ENCODE measurements at regions not wholly inside any gene's neighbourhood (a gene's known extent, or its start where the extent isn't known, plus 50 kb on each side); places are given as distances from the start of the nearest gene placed in this dataset.

- no peak for DNase-seq
These were observed 247.4 kb upstream of the C1orf174 start for GRCh38 chr1:4147509-4147908.

DNA sequence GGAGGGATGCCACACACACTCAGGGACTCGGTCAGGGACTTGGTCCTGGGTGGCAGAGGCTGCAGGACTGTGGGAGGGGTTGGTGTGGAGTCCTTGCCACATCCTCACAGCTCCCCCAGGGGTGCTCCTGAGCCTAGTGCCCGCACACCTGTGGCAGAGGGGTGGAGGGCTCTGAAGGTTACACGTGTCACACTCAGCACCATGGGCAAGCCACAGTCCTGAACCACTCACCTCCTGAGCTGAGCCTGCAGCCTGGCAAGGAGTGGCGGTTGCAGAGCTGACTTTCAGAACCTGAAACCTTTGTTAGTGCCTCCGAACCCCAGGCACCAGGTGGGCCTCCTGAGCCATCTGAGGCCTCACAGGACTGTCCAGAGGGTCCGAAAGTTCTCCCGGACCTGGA lies 249.2 kb upstream of the C1orf174 start:
- no peak for DNase-seq

DNA sequence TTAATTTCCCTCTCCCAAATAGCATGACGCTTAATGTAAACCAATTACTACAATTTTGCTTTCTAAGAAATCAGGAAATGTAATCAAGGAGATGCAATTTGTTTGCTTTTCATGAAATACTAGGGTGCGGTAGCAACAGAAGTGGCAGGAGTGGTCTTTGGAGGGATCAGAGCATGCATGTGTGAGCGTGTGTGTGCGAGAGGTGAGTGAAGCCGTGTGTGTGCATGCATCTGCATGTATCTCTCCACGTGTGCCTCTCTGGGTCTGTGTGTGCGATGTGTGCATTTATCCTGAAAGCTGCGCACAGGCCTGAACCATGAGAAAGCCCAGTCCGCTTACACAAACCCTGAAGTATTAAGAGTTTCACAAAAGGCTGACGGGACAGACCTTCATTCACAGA lies 249.8 kb upstream of the C1orf174 start:
- no peak for DNase-seq

DNA sequence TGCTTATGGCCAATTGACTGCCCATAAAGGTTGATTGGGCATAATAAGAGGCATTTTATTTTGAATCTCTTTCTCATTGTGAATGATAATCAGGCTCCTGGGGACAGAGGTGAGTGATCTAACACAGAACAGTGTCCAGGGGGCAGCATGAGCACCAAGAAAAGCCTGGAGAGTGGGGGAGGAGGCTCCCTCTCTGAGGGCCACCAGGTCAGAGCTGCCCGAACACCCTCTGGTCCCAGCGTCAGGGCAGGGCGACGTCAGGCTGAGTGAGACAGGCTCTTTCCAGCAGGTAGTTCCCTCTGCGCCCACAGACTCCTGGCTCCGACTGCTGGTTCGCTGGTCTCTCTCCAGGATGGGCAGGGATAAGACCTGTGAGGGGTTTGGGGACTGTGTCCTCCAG lies 250.2 kb upstream of the C1orf174 start:
- DNase-seq: no peak

DNA sequence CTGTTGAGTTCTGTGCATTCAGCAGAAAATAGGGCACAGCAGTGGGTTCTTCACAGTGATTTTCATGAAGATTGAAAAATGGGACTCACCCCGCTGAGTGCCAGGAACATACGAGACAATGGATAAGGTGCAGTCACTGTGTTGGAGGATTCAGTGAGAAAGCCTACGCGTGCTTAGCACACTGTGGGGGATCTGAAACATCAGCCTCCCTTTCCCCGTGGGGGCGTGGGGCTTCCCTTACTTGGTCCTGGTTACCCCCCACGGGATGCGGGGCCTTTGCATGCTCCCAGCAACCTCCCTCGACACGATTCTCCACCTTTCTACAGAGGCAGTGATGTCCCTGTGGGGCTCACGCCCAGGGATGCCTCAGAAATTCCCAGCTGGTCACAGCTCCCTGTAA lies 252.2 kb upstream of the C1orf174 start:
- DNase-seq: no peak

DNA sequence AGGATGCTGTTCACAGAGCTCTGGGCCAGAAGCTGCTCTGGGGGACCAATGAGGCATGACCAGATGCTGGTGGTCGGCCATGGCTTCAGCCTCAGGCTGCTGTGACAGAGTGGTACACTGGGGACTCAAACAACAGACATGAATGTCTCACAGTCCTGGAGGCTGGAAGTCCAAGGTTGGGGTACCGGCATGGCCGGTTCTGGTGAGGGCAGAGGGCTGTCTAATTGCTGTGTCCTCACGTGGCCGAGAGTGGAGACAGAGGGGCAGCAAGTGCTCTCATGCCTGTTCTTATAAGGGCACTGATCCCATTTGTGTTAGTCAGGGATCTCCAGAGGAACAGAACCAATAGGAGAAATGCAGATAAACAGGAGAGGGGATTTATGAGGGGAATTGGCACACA lies 253.5 kb upstream of the C1orf174 start:
- DNase-seq: no peak

DNA sequence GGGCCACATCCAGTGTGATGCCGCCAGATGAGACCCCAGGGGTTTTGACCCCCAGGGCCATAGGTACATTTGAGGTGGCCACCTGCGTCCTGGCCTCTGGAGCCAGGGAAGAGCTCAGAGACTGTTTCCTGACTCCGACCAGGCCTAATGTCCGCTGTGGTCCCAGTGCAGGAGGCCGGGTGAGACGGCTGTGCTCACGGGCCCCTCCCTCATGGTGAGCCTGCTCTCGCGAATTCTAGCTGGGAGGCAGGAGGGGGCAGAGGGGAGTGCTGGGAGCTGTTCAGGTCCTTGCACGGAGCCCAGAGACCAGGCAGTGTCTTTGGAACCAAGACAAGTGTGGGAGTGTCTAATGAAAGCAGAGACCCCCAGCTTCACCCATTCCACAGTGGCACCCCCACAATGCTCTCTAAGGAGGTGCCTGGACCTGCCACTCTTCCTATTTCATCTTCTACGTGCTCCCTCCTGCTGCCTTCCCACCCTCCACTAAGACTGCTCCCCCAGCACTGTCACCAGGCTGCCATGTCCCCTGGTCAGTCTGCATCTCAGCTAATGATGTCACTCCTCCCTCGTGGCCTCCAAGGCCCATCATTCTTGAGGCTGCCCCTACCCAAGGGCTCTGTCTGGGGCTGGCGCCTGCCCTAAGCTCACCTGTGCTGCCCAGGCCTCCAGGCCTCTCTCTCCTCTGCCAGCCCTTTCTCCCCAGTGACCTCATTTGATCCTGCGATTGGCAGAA lies 256.3 kb upstream of the C1orf174 start:
- DNase-seq: no peak

- DNase-seq: no peak
These were observed 260.1 kb upstream of the C1orf174 start for GRCh38 chr1:4160181-4160580.

- DNase-seq: peak; percentile 28
These were observed 261.4 kb upstream of the C1orf174 start for GRCh38 chr1:4161366-4162006.

- no peak for DNase-seq
These were observed 264.9 kb upstream of the C1orf174 start for GRCh38 chr1:4164965-4165364.

DNA sequence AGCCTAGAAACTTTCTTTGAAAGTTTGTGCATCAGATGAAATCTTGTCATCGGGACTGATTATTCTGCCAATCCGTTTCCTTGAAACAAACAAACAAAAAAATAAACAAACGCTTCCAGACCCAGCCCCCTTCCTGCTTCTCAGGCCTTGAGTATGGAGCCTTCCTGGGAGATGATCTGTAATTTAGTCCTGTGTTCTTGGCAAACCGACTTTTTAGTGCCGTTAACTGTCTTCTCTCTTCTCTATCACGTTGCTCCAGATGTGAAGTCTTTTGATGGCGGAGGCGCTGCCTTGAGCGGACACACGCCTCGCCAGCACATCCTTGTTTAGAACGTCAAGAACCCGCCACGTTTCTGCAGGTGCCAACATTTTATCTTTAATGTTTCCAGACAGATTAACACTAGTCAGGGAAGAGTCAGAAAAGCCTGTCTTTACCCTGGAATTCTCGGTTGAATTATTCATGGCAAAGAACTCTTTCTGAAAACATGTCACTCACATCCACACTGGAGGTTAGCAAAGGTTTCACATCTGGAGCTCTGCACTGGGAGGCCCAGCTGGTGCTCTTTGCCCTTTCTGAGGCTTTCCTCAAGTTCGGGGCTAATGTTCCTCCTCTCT lies 265.7 kb upstream of the C1orf174 start:
- no peak for DNase-seq

GRCh38 chr1:4166713-4167112 lies 266.6 kb upstream of the C1orf174 start:
- DNase-seq: no peak

DNA sequence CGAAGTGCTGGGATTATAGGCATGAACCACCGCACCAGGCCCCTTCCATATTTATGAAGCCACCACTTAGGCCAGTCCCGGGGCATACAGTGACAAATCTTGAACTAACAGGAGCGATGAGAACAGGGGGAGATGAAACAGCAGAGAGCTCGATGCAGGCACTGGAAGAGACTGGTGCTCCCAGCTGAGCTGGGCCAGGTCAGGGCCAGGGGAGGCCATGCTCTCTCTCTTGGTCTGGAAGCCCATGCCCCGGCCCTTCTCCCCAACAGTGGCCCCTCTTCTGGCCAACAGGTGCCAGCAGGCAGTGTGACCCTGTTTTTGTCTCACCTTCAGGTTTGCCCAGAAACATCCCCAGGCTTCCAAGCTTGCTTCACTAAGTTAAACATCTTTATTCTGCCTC lies 269.9 kb upstream of the C1orf174 start:
- DNase-seq: no peak

DNA sequence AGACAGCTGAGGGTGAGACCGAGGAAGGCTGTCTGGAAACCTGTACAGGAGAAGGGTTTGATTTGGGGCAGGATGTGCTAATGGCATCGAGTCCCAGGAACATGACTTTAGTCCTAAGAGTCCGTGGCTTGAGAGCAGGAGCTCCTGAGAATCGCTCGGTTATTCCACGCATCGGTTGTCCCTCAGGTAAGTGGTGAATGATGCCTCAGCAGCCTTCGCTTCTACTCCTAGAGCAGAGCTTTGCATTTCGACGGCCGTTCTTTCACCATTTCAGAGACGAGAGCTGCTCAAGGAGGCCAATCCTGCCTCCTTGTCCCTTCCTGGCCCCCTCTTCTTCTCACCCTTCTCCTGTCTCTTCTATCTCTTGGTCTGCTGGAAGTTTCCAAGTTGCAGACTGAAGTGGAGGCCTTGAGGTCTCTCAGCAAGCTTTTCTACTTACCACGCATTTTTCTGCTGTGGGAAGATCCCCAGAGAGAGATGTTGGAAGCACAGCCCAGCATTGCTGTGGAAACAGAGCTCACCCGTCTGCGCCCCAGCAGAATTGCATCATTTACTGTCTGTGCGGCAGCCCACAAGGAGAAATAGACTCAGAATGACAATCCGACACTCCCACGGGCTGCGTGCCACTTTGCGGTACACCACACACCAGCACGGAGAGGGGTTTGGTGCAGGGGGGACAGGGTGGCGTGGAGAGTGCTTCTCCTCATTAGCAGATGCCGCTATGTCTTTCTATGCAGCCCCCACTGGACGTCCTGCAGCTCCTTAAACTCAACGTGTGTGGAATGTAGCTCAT lies 270.7 kb upstream of the C1orf174 start:
- no peak for DNase-seq

DNA sequence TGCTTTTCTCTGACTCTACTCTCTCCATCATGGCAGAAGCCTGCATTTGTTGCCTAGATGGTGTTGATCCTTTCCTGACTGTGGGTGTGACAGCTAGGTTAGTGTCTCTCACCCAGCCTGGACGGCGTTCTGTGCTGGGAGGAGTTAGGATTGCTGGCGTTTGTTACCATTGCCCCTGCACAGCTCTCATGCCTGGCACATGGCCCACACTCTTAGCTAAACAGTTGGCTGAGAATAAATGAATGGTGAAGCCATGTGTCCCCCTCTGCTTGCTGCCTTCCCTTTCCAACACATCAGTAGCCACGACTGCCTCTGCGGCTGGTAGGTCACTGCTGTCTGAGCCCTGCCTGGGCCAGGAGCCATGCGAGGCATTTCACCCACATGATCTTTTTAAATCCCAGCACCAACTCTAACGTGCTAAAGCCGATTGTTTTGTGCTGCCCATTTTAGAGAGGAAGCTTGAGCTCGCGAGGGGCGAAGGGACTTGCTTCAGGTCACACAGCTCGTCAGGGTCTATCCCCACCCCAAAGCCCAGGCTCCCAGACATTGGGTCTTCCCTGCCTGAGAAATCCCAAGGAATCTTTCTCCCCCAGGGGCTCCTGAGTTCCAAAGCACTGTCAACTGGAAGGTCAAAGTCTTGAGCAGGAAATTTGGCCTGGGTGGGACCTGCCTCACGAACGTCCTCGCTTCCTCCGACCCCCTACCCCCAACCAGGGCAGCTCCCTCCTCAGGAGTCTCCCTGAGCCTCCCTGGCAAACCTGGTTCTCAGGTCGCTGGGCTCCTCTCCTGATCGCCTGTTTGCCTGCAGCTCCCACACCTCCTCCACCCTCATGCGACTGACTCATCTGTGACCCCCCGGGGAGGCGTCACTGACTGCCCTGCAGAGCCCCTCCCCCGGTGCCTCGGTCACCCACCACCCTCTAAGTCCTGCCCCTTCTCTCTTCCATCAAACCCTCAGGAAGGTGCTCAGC lies 271.7 kb upstream of the C1orf174 start:
- no peak for DNase-seq

- no peak for DNase-seq
These were observed 272.9 kb upstream of the C1orf174 start for GRCh38 chr1:4172644-4173599.

DNA sequence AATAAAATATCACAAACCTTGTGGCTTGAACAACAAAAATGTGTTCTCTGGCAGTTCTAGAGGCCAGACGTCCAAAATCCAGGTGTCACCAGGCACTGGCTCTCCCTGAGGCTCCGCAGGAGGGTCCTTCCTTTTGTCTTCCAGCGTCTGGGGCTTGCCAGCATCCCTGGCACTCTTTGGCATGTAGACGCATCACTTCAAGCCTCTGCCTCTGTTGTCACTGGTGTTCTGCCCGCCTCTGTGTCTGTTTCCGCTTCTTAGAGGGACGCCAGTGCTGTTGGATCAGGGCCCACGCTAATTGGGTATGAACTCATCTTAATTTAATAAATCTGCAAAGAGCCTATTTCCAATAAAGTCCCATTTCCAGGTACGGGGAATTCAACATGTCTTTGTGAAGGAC lies 273.7 kb upstream of the C1orf174 start:
- no peak for DNase-seq

GRCh38 chr1:4174291-4175200 lies 274.5 kb upstream of the C1orf174 start:
- no peak for DNase-seq

GRCh38 chr1:4175566-4176405 lies 275.7 kb upstream of the C1orf174 start:
- DNase-seq: no peak
